ENCODE measurements at regions not wholly inside any gene's neighbourhood (a gene's known extent, or its start where the extent isn't known, plus 50 kb on each side); places are given as distances from the start of the nearest gene placed in this dataset.

DNA sequence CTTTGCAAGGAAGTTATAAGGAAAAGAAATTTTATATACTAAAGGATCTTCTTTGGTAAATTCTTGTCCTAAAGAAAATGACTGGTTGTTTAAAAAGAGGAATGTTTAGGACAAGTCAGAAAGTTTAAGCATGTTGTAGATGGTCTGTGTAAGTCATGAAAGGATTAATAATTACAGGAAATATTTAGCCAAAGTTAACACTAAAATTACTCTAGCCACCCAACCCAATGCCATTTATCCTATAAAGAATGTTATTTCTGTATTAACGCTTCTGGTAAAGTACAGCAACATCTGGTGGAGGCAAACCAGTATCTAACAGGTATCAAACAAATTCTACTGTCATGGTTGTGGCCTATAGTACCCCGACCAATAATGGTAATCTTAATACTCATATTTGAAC is 546.9 kb upstream of the PKDCC start:
- DNase-seq: no peak

- no peak for DNase-seq
These were observed 545.1 kb upstream of the PKDCC start for GRCh38 chr2:41502752-41503151.

DNA sequence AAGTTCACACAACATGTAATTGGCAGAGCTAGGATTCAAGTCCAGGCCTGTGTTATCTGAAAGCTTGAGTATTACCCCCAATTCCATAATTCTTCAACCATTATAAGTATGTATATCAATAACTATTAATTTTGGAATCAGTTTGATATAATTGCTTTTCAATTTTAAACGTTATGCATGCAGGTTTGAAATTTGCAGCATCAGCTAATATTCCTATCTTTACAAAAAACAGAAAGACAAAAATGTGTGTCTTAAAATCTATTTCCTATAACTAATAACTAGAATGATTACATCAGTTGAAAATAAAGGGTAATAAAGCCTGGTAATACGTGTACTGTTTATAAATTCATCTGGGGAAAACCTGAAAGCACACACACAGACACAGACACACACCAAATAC is 543.3 kb upstream of the PKDCC start:
- DNase-seq: no peak

GRCh38 chr2:41510108-41510507 is 537.7 kb upstream of the PKDCC start:
- DNase-seq: no peak

GRCh38 chr2:41521211-41521610 is 526.6 kb upstream of the PKDCC start:
- DNase-seq: no peak

- DNase-seq: no peak
These were observed 520.1 kb upstream of the PKDCC start for GRCh38 chr2:41527525-41528323.

DNA sequence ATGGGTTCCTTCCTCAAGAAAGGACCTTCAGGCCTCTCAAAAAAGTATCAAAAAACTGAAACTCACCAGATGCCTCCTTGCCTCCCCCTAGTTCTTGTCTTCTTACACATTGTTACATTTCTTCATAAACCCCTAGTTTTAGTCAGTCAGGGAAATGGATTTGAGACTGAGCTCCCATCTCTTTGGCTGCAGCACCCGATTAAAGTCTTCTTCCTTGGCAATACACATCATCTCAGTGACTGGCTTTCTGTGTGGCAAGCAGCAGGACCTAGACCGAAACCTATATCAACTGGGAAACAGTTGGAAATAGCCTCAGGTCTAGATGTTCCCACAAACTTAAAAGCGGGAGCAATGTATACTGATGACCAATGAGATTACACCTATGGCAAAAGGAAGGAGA is 512.2 kb upstream of the PKDCC start:
- no peak for DNase-seq

DNA sequence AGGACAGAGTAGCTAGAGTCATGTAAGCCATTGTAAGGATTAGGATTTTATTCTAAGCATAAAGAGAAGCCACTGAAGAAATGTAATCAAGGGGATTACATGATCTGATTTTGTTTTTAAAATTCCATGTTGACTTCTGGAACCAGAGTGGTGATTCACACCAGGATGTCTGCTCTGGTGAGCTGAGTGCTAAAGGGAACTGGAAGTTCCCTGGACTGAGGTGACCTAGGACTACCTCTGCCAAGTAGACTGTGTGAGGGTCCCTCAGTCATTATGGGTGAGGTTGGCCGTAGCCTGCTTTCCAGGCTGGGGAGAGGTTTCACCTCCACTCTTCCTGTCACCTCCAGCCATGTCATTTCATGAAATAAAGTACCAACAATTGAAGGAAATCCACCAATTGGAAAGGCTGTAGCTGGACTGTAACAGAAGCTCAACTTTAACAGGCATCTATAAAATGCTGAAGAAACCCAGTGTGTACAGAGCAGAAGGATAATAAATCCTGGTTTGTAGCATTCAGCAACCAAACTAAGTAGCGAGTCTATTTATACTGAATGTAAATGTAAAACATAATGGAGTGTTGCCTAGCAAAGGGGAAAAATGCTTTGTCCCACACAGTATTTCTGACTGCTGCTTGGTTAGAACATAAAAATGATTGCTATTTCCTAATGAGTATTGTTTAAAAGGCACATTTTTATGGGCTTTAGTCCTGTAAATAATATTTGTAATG is 507.4 kb upstream of the PKDCC start:
- DNase-seq: no peak

DNA sequence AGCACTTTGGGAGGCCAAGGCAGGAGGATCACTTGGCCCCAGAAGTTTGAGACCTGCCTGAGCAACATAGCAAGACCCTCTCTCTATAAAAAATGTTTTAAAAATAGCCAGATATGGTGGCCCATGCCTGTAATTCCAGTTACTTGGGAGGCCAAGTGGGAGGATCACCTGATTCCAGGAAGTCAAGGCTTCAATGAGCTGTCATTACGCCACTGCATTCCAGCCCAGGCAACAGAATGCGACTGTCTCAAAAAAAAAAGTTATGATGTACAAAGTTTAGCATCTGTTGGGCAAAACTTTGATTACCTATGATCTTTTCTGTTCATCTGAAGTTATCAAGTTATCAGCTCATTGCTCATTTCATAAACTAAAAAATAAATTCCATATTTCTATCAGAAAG is 504.1 kb upstream of the PKDCC start:
- no peak for DNase-seq

DNA sequence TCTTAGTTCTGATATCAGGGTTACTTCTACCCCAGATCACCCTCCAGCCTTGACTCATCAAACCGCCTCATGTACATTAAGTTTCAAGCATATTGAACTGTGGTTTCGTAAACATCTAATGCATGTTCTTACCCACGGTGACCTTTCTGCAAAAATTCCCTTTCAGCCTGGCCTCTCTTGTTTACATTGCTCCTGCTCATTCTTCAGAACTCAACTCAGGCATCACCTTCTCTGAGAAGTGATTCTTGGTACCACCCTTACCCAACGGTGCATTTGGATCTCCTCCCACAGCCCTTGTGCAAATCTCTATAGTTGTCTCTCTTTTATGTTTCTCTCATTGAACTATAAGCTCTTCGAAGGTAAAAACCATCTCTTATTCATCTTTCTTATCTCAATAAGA is 503.1 kb upstream of the PKDCC start:
- no peak for DNase-seq

DNA sequence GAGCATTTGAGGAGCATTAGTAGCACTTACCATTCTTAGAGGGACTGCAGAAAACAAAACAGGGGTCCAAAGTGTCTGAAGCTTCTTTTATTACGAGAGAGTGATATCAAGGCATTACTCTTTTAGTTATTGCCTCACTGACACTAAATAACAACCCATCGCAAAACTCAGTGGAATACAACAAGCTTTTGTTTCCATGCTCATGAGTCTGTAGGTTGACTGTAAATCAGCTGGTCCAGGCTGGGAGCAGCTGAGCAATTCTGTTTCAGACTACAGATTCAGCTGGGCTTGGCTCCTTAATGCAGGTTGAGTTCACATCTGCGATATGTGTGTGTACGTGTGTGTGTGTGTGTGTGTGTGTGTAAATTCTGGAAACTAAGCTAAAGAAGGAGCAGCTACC is 501.8 kb upstream of the PKDCC start:
- no peak for DNase-seq

DNA sequence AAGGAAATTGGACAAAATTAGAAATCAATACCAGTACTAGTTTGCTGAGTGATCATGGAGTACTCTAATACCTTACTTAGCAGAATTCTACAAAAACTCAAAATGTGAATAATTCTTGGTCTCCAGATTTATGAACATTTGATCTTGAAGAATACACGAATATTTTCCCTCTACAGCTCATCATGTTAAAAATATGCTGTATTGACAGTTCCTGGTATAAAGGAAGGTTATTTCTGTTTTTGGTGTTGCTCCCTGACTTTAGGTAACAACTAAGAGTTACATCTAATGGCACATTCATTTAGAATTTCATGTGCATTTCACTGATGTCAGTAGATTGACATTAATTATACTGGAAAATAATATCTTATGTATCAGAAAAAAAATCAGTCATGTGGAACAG is 479.2 kb upstream of the PKDCC start:
- no peak for DNase-seq

DNA sequence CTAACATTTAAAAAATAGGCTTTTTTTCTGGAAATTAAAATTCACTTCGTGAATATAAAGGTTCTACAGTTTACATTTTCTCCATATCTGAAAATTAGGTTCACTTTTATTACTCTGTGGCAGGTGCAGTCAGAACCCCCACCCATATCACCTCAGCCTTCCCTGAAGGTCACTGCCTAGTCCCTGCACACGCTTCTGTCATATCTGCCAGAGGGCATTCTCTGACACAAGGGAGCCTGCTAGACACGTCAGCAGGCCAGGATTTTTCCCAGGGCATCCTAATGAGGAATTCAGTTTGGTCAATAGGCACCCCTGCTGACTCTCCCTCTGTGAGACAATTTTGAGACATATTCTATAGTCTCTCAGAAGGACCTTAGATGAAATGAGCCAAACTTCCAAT is 475.7 kb upstream of the PKDCC start:
- no peak for DNase-seq

GRCh38 chr2:41576423-41576822 is 471.4 kb upstream of the PKDCC start:
- DNase-seq: no peak

DNA sequence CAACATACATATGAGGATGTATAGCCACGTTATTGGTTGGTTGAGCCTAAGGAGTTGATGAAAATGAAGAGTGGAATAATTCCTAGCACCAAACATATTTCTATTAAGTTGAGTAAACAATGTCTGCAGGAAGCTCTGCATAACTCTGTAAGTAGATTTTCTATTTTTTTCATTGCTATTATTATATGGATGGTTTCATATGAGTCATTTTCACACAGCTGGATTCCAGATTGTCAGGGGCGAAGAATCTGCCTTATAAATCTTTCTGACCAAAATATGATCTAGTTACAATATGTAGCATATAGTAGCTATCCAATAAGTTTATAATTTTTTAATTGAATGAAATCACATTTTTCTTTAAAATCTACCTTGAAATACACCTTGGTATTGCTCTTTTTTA is 468.0 kb upstream of the PKDCC start:
- DNase-seq: no peak

- DNase-seq: no peak
These were observed 467.0 kb upstream of the PKDCC start for GRCh38 chr2:41580806-41581205.

- DNase-seq: no peak
These were observed 452.6 kb upstream of the PKDCC start for GRCh38 chr2:41595240-41595639.

DNA sequence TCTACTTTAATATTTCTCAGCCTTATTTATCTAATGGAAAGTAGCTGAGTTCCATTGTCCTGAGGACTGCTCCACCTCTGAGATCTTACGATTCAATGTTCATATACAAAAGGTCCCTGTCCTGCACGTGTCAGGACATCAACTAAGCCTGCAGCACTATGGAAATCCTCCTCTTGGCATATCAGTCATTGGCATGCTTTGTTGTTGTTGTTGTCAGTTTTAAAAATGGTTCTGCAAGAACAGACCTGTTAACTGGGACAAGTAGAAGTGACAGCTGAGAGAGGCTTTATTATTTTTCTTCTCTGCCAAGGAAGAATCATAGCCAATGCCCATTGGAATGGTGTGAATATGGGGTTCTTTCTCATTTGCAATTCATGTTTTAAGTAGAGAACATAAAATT is 450.1 kb upstream of the PKDCC start:
- DNase-seq: no peak

DNA sequence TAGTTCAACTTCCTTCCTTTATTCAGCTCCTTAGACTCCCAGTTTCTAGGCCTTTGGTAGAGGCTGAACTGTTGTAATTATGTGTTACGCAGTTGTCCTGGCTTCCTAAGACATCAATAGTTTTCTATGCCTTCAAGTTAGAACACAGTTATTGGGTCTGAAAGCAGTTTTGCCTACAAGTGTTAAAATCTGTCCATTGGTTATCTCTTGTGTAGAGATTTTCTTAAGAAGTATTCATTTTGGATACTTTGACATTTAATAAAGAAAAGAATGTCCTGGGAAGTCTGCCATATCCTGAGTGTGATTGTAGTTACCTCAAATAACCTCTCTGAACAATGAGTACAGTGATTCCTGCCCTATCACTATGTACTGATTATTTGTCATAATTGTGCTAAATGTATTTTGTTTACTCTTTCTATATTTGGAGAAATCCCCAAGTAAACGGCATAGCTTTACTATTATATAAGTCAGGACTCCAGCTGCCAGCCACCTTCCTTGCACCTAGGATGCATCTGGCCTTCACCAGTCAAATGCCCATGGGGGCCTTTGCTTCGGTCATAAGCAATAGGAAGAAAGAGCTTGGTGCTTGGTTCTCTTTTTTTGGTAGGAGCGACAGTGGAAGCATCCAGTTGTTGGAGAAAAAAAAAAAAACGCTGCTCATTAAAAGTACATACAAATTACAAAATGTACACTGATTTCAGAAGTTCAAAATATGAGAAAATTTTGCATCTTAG is 449.5 kb upstream of the PKDCC start:
- DNase-seq: no peak

DNA sequence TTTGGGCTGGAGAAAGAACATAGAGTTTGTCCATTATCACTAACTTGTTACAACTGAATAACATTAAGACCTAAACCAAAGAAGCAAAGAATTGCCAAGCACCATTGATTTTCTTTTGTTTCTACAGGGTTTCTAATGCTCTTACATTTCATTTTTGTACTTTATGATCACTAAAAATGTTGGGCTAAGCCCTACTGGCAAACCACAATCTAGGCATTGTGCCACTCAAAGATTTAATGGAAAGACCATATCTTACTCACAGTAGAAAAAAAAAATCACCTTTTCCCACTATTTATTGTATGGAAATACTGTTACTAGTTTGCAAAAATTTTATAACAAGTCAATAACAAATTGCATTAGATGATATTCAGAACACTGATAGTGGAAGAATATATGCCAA is 447.4 kb upstream of the PKDCC start:
- DNase-seq: no peak

GRCh38 chr2:41602341-41602740 is 445.5 kb upstream of the PKDCC start:
- no peak for DNase-seq

GRCh38 chr2:41605311-41605710 is 442.5 kb upstream of the PKDCC start:
- DNase-seq: no peak

- no peak for DNase-seq
These were observed 441.9 kb upstream of the PKDCC start for GRCh38 chr2:41605914-41606313.
